Astrocyte of the cerebellum (primary cell): ENCODE measurements at regions not wholly inside any gene's neighbourhood (a gene's known extent, or its start where the extent isn't known, plus 50 kb on each side); places are given as distances from the start of the nearest gene placed in this dataset.

ENCODE experiments used
- DNase-seq: peaks from one replicate; pipeline ENCODE4 v3.0.0-alpha.2; 2011; ENCODE audit warnings: low read depth
- H3K4me3 ChIP-seq: 2 replicates; pipeline ENCODE4 v1.5.1; 2011; ENCODE audit warnings: mild to moderate bottlenecking, low read depth, low read length, moderate library complexity
- CTCF ChIP-seq: IDR thresholded peaks from 2 replicates; pipeline ENCODE4 v1.5.1; 2012; ENCODE audit warnings: low read length, low read depth, moderate library complexity, mild to moderate bottlenecking; ENCODE audit errors: missing control alignments
- in situ Hi-C: cut with HindIII; loops from 2 replicates; pipeline ENCODE4 v1.10.0; 2017; ENCODE audit warnings: low sequenced_read_pairs

GRCh38 chr1:229158341-229158921 lies 112.5 kb upstream of the RAB4A start:
- no peak for TF ChIP-seq CTCF
- DNase-seq, result no peak
- H3K4me3 ChIP-seq, result no peak overlapping the region
- in situ Hi-C loops, result no loop called here

GRCh38 chr1:229158927-229159326 lies 112.0 kb upstream of the RAB4A start:
- in situ Hi-C loops, result no loop called here
- H3K4me3 ChIP-seq, result no peak overlapping the region
- DNase-seq, result no peak
- no peak for TF ChIP-seq CTCF

- in situ Hi-C loops, result no loop called here
- no peak for TF ChIP-seq CTCF
- H3K4me3 ChIP-seq, result no peak overlapping the region
Measured at GRCh38 chr1:229159668-229160544, 111.0 kb upstream of the RAB4A start.

GRCh38 chr1:229161740-229162139 lies 109.2 kb upstream of the RAB4A start:
- no peak overlapping the region for H3K4me3 ChIP-seq
- TF ChIP-seq CTCF, result no peak
- no peak for DNase-seq
- in situ Hi-C loops, result no loop called here

More at GRCh38 chr1:229159668-229160544, 111.0 kb upstream of the RAB4A start:
- no peak for DNase-seq

- no peak overlapping the region for H3K4me3 ChIP-seq
- TF ChIP-seq CTCF, result no peak
- in situ Hi-C loops, result no loop called here
- DNase-seq, result no peak
Measured at GRCh38 chr1:229162825-229163515, 107.9 kb upstream of the RAB4A start.

GRCh38 chr1:229164348-229164747 lies 106.6 kb upstream of the RAB4A start:
- H3K4me3 ChIP-seq, result no peak overlapping the region
- in situ Hi-C loops, result no loop called here
- DNase-seq, result no peak
- TF ChIP-seq CTCF, result no peak
